Kidney (tissue), 13 donors: ENCODE measurements at regions not wholly inside any gene's neighbourhood (a gene's known extent, or its start where the extent isn't known, plus 50 kb on each side); places are given as distances from the start of the nearest gene placed in this dataset.
"Not testable (repeated sequence)": the region's sequence is repeated elsewhere in the genome, so short reads cannot be mapped to it uniquely, and the experiment has no call there.

Experiments used
- DNase-seq, 5 donors: peaks; one replicate each; pipeline ENCODE4 v3.0.0-alpha.2; 2013 to 2020
- FAIRE-seq: peaks from 2 replicates; lab custom pipeline; 2012; peaks lifted over from hg19 to GRCh38; lab: Jason Lieb, UNC
- H3K27ac ChIP-seq, 2 donors: one replicate each; pipeline ENCODE4 v1.7.0; 2013; ENCODE audit warnings: low read depth in 2 of 2, low read length in 2 of 2, inconsistent platforms in 1 of 2
- H3K27me3 ChIP-seq: one replicate; pipeline ENCODE4 v1.7.1; 2013; ENCODE audit warnings: low read length, inconsistent platforms; ENCODE audit not compliant: control insufficient read depth, insufficient read depth
- H3K36me3 ChIP-seq, 3 donors: one replicate each; pipeline versions ENCODE4 v1.7.0 to v1.7.1; 2013; ENCODE audit warnings: low read length in 3 of 3, control low read depth in 1 of 3, inconsistent platforms in 1 of 3; ENCODE audit not compliant: insufficient read depth in 3 of 3, control insufficient read depth in 2 of 3
- H3K4me1 ChIP-seq, 3 donors: one replicate each; pipeline versions ENCODE4 v1.7.0 to v1.7.1; 2013; ENCODE audit warnings: low read length in 3 of 3, inconsistent platforms in 1 of 3, low read depth in 1 of 3; ENCODE audit not compliant: control insufficient read depth in 2 of 3, insufficient read depth in 2 of 3
- H3K4me3 ChIP-seq, 3 donors: one replicate each; pipeline versions ENCODE4 v1.7.0 to v1.8.1; 2013; ENCODE audit warnings: low read length in 3 of 3, control low read depth in 1 of 3, inconsistent platforms in 1 of 3
- H3K9ac ChIP-seq, 3 donors: one replicate each; pipeline versions ENCODE4 v1.7.0 to v1.7.1; 2013; ENCODE audit warnings: low read length in 3 of 3, control low read depth in 1 of 3, inconsistent platforms in 1 of 3
- H3K9me3 ChIP-seq, 3 donors: one replicate each; pipeline versions ENCODE4 v1.7.0 to v1.7.1; 2013; ENCODE audit warnings: low read length in 3 of 3, control low read depth in 1 of 3, inconsistent platforms in 1 of 3; ENCODE audit not compliant: control insufficient read depth in 2 of 3, insufficient read depth in 1 of 3
- CTCF ChIP-seq: IDR thresholded peaks from 3 replicates; pipeline ENCODE4 v1.5.1; 2012; ENCODE audit warnings: mild to moderate bottlenecking, moderate library complexity, borderline replicate concordance; ENCODE audit not compliant: insufficient read depth; ENCODE audit errors: extremely low read depth
- intact Hi-C: fragments of 100-400 bp; cut with DNase I; formaldehyde crosslinking; loops from one replicate; pipeline ENCODE4 v1.11.1; 2022
- donor health status: control.
- donor health status: control.
- donor health status: control.
- donor health status: control.
- donor health status: control.
- donor health status: DM: yes; HTN: yes; CAD: no.
- donor health status: Normal renal cell carcinoma (clear cell type).

DNA sequence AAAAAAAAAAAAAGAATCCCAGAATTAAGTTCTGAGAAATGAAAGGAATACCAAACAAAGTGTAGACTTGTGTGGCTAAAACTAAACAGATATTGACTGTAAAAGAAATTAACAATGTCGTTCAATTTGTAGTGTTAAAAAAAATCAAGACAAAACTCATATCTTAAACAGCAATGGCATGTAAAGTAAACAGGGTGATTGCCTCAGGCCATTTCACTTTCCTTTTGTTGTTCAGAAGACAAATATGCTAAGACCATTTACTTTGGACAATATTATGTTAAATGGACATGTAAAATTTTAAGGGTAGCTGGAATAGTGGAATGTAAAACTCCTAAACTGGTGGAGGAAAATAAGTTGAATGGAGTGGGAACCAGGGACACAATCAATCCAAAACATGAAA lies 139.1 kb downstream of the RTP4 start:
- intact Hi-C loops, result no loop called here
- no peak overlapping the region for H3K9ac ChIP-seq
- no peaks in the 10 kb centered on the region for H3K27me3 ChIP-seq
- H3K27ac ChIP-seq, result peak overlapping the region in 1 of 2 donors; percentile 65
- H3K4me3 ChIP-seq, result no peak overlapping the region
- FAIRE-seq, result no peak
- no peaks in the 10 kb centered on the region for H3K36me3 ChIP-seq
- DNase-seq, result no peak
- TF ChIP-seq CTCF, result no peak
- H3K9me3 ChIP-seq, result peaks cover 0 to 2% (median 0%) of the 10 kb centered on the region in 3 donors
- H3K4me1 ChIP-seq, result peaks cover 0 to 4% (median 4%) of the 10 kb centered on the region in 3 donors

- intact Hi-C loops, result no loop called here
- FAIRE-seq (no peak), DNase-seq (no peak)
- H3K27ac ChIP-seq, result no peak overlapping the region
- no peak overlapping the region for H3K4me3 ChIP-seq
- no peaks in the 10 kb centered on the region for H3K27me3 ChIP-seq
- H3K9ac ChIP-seq, result no peak overlapping the region
- H3K4me1 ChIP-seq, result peaks cover 0 to 4% (median 4%) of the 10 kb centered on the region in 3 donors
- H3K9me3 ChIP-seq, result no peaks in the 10 kb centered on the region
- no peak for TF ChIP-seq CTCF
- no peaks in the 10 kb centered on the region for H3K36me3 ChIP-seq
These were observed 136.2 kb downstream of the RTP4 start for GRCh38 chr3:187504435-187504834.

DNA sequence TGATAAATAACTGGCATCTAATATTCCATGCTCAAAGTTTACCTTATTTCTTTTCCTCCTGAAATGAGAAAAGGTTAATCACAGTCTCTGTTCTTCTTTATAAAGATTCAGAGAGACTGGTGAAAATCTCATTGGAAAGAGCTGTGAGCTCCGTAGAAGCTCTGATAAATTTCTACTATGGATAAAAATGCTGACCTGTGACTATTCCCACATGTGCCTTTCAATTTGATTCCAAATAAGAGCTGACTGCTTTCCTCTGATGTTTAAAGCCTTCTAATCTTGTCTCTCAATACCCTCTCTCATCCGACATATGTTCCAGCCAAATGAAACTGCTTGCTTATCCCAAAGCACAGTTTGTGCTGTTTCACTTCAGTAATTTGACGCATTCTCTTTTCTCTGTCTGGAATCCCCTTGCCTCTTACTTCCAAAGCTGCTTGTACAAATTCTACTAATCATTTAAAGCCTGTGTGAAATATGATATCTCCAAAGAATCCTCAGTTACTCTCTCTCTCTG lies 130.1 kb downstream of the RTP4 start:
- H3K9ac ChIP-seq, result no peak overlapping the region
- no peak for DNase-seq
- intact Hi-C loops, result no loop called here
- H3K9me3 ChIP-seq, result no peaks in the 10 kb centered on the region
- no peak overlapping the region for H3K27ac ChIP-seq
- no peak for FAIRE-seq
- H3K36me3 ChIP-seq, result no peaks in the 10 kb centered on the region
- TF ChIP-seq CTCF, result no peak
- H3K27me3 ChIP-seq, result no peaks in the 10 kb centered on the region
- no peak overlapping the region for H3K4me3 ChIP-seq
- no peaks in the 10 kb centered on the region for H3K4me1 ChIP-seq

- intact Hi-C loops, result no loop called here
- no peak for FAIRE-seq
These were observed 128.9 kb downstream of the RTP4 start for GRCh38 chr3:187497052-187497451.

GRCh38 chr3:187494056-187494455 lies 125.9 kb downstream of the RTP4 start:
- FAIRE-seq, H3K27ac ChIP-seq, intact Hi-C loops, H3K9ac ChIP-seq, H3K4me1 ChIP-seq, H3K27me3 ChIP-seq, DNase-seq, H3K36me3 ChIP-seq, H3K9me3 ChIP-seq, H3K4me3 ChIP-seq: not testable (repeated sequence)

More at GRCh38 chr3:187497052-187497451, 128.9 kb downstream of the RTP4 start:
- no peak overlapping the region for H3K27ac ChIP-seq
- no peak overlapping the region for H3K9ac ChIP-seq
- no peak overlapping the region for H3K4me3 ChIP-seq
- no peak for TF ChIP-seq CTCF
- no peaks in the 10 kb centered on the region for H3K36me3 ChIP-seq
- no peaks in the 10 kb centered on the region for H3K9me3 ChIP-seq
- H3K27me3 ChIP-seq, result no peaks in the 10 kb centered on the region
- H3K4me1 ChIP-seq, result no peaks in the 10 kb centered on the region
- no peak for DNase-seq
